Activated CD8-positive, alpha-beta T cell treated with anti-CD3 and anti-CD28 coated beads for 36 hours (primary cell): ENCODE measurements at regions not wholly inside any gene's neighbourhood (a gene's known extent, or its start where the extent isn't known, plus 50 kb on each side); places are given as distances from the start of the nearest gene placed in this dataset.

Experiments used
- ATAC-seq: fragments of 200-7000 bp; cut with Tn5 transposase; one replicate; pipeline ENCODE4 v1.10.0; 2021; ENCODE audit warnings: mild to moderate bottlenecking, moderate library complexity
- CTCF ChIA-PET: fragments of 350-600 bp; sonication (Branson Sonifier 250); formaldehyde crosslinking; loops from one replicate; lab custom pipeline; 2021; ENCODE audit warnings: antibody characterized with exemption; lab: Charles Lee
- POLR2A ChIA-PET: fragments of 350-600 bp; sonication (Branson Sonifier 250); formaldehyde crosslinking; loops from one replicate; lab custom pipeline; 2021; ENCODE audit warnings: antibody characterized with exemption; lab: Charles Lee
- DNase-seq: peaks from one replicate; pipeline ENCODE4 v3.0.0-alpha.2; 2020
- H3K27ac Mint-ChIP-seq: one replicate; pipeline ENCODE4 v1.8.0; 2021; ENCODE audit warnings: mild to moderate bottlenecking, mixed read lengths
- H3K27me3 Mint-ChIP-seq: one replicate; pipeline ENCODE4 v1.8.0; 2021; ENCODE audit warnings: mixed read lengths
- H3K36me3 Mint-ChIP-seq: one replicate; pipeline ENCODE4 v1.8.0; 2021; ENCODE audit warnings: low read depth, mixed read lengths
- H3K4me1 Mint-ChIP-seq: one replicate; pipeline ENCODE4 v1.8.0; 2021; ENCODE audit warnings: low read depth, mixed read lengths
- H3K4me3 Mint-ChIP-seq: one replicate; pipeline ENCODE4 v1.8.0; 2021; ENCODE audit warnings: mild to moderate bottlenecking, moderate library complexity, mixed read lengths
- H3K9me3 Mint-ChIP-seq: one replicate; pipeline ENCODE4 v1.8.0; 2021; ENCODE audit warnings: mixed read lengths
- CTCF ChIP-seq: fragments of 200-600 bp; IDR thresholded peaks from one replicate; pipeline ENCODE4 v1.8.0; 2022; ENCODE audit warnings: antibody characterized with exemption, mild to moderate bottlenecking
- intact Hi-C: fragments of 100-400 bp; cut with micrococcal nuclease; formaldehyde crosslinking; loops from one replicate; pipeline ENCODE4 v1.10.0; 2022

- Mint-ChIP-seq H3K36me3 (no peaks in the 10 kb centered on the region), H3K4me1 (no peaks in the 10 kb centered on the region), H3K4me3 (no peak overlapping the region), H3K27ac (no peak overlapping the region), H3K9me3 (no peaks in the 10 kb centered on the region), H3K27me3 (peaks cover under 1% of the 10 kb centered on the region)
- ATAC-seq (no peak), DNase-seq (no peak)
- POLR2A ChIA-PET: no interaction called here
- TF ChIP-seq CTCF: no peak
- CTCF ChIA-PET: no interaction called here
- intact Hi-C loops: no loop called here
Measured at GRCh38 chr12:74424778-74425177, 112.9 kb upstream of the ATXN7L3B start.

- Mint-ChIP-seq H3K27ac (no peak overlapping the region), H3K27me3 (no peaks in the 10 kb centered on the region), H3K9me3 (peaks cover 1% of the 10 kb centered on the region), H3K4me1 (no peaks in the 10 kb centered on the region), H3K4me3 (no peak overlapping the region), H3K36me3 (no peaks in the 10 kb centered on the region)
- DNase-seq: no peak
- no peak for TF ChIP-seq CTCF
- intact Hi-C loops: no loop called here
- POLR2A ChIA-PET: no interaction called here
- no peak for ATAC-seq
- CTCF ChIA-PET: no interaction called here
Measured at GRCh38 chr12:74426091-74426490, 111.5 kb upstream of the ATXN7L3B start.

GRCh38 chr12:74429535-74429934 lies 108.1 kb upstream of the ATXN7L3B start:
- ATAC-seq (no peak), DNase-seq (no peak)
- Mint-ChIP-seq H3K4me3 (no peak overlapping the region), H3K36me3 (no peaks in the 10 kb centered on the region), H3K27ac (no peak overlapping the region), H3K27me3 (no peaks in the 10 kb centered on the region), H3K9me3 (peaks cover 1% of the 10 kb centered on the region), H3K4me1 (no peaks in the 10 kb centered on the region)
- ChIA-PET CTCF (no interaction called here), POLR2A (no interaction called here)
- TF ChIP-seq CTCF: no peak
- intact Hi-C loops: no loop called here

- ATAC-seq (no peak), DNase-seq (no peak)
- H3K27ac Mint-ChIP-seq: no peak overlapping the region
- no peak overlapping the region for H3K4me3 Mint-ChIP-seq
- H3K27me3 Mint-ChIP-seq: no peaks in the 10 kb centered on the region
- no peak for TF ChIP-seq CTCF
- peaks cover 1% of the 10 kb centered on the region for H3K9me3 Mint-ChIP-seq
- H3K36me3 Mint-ChIP-seq: no peaks in the 10 kb centered on the region
- ChIA-PET CTCF (no interaction called here), POLR2A (no interaction called here)
- H3K4me1 Mint-ChIP-seq: no peaks in the 10 kb centered on the region
- intact Hi-C loops: no loop called here
Measured at GRCh38 chr12:74431801-74432200, 105.8 kb upstream of the ATXN7L3B start.

GRCh38 chr12:74440469-74440868 lies 97.2 kb upstream of the ATXN7L3B start:
- ATAC-seq (no peak), DNase-seq (no peak)
- H3K27ac Mint-ChIP-seq: no peak overlapping the region
- no peak overlapping the region for H3K4me3 Mint-ChIP-seq
- intact Hi-C loops: no loop called here
- no peaks in the 10 kb centered on the region for H3K36me3 Mint-ChIP-seq
- CTCF ChIA-PET: no interaction called here
- no peaks in the 10 kb centered on the region for H3K9me3 Mint-ChIP-seq
- peaks cover 2% of the 10 kb centered on the region for H3K27me3 Mint-ChIP-seq
- POLR2A ChIA-PET: no interaction called here
- no peak for TF ChIP-seq CTCF
- no peaks in the 10 kb centered on the region for H3K4me1 Mint-ChIP-seq
